NCI-H146 (cell line): ENCODE measurements at regions not wholly inside any gene's neighbourhood (a gene's known extent, or its start where the extent isn't known, plus 50 kb on each side); places are given as distances from the start of the nearest gene placed in this dataset.

Source experiments
- DNase-seq: peaks from one replicate; lab custom pipeline; 2025; lab: John Stamatoyannopoulos, UW

DNA sequence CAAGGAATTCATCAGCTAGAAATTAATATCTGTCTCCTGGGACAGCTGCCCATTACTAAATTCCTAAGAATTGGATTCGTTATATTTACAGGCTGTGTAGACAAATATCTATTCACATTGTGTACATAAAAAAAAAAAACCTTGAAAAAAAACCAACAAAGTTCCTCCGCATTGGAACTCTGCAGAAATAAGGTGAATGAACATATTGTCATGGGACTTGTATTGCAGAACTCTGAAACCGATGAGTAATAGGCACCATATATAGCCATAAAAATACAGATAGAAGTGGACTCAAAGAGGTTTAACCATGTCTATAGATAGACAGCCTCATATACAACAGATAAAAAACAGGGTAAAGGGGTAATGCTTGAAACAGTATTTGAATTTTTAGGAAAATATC is 909.9 kb upstream of the CHAC2 start:
- no peak for DNase-seq

DNA sequence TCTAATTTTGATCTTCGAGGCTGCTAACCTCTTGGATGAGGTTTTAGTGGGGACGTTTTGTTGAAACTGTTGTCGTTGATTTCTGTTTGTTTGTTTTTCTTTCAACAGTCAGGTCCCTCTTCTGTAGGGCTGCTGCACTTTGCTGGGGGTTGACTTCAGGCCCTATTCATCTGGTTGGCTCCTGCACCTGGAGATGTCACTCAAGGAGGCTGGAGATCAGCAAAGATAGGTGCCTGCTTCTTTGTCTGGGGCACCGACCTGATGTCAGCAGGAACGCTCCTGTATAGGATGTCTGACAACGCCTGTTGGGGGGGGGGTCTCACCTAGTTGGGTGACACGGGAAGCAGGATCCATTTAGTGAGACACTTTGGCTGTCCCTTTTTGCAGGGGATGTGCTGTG is 915.6 kb upstream of the CHAC2 start:
- DNase-seq = no peak

DNA sequence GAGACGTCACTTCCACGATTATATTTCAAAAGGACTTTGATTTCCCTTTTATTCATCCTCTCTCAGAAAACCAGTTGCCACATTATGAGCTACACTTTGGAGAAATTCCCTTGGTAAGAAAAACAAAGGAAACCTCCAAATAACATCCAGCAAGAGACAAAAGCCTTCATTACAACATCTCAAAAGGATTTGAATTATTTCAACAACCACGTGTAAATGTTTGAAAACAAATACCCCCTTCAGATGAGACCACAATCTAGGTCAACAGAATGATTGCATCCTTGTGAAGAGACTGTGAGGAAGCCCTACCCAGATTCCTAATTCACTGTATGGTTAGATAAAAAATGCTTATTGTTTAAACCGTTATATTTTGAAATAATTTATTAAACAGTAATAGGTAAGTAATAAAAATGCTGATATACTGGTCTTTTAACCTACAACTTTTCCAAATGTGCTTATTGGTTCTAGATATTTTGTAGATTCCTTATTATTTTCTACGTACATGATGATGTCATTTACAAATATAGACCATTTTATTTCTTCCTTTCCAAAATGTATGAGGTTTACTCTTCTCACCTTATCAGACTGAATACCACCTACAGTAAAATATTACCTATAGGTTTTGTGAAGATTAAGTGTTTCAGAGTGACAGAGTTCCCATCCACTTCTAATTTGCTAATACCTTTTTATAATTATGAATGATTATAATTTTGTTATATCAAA is 922.7 kb upstream of the CHAC2 start:
- no peak for DNase-seq

DNA sequence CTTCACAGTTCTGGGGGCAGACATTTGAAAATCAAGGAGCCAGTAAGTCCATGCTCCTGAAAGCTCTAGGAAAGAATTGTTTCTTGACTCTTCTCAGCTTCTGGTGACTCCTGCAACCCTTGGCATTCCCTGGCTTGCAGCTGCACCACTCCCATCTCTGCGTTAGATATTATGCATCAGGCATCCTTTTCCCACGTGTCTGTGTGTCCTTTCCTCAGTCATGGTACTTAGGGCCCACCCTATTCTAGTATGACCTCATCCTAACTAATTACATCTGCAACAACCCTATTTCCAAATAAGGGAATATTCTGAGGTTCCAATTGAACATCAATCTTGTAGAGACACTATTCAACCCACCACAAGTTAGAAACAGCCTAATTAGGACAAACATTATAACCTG is 931.7 kb upstream of the CHAC2 start:
- no peak for DNase-seq

DNA sequence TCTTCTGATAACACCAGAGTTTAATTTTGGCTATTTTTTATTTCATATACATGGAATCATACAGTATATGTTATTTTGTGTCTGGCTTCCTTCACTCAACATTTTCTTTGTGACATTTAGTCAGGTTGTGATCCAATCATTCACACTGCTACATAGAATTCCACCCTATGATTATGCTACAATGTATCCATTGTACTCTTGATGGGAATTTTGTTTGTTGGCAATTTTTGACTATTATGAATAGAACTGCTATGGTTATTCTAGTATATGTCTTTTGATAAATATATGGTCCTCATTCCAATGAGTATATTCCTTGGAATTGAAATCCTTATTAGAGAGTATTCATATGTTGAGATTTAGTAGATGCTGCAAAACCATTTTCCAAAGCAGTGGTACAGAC is 936.4 kb upstream of the CHAC2 start:
- DNase-seq = no peak

DNA sequence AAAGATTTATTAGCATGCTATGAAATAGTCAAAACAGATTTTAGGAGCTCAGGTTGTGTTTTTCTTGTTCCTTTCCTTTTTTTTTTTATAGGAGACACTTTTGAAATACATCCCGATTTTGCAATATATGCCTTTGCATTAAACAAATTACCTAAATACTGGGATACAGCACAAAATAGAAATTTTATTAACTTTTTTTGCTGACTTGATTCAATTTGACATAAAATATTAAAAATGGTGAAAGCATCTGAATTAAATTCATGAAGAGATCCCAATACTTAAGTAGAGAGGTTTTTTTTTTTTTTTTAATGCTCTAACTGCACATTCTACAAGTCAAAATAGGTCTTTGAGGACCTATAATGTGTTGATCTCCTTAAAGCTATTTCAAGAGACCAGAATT is 939.5 kb upstream of the CHAC2 start:
- DNase-seq = no peak

DNA sequence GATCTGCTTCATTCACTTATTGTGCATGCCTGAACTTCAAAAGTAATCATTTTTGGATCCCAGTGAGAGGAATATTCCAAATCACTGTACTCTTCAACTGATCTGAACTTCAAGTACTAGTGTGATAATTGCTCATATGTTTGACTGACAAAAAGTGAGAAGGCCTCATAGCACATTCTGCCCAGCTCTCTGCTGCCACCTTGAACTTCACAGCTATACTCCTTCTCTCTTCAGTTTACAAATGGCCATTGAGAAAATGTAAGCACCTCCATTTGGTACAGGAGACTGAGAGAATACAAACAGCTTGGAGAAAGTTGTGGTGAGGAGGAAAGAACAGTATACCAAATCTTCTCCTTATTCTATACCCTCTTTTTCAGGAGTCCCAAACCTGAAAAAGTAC is 946.0 kb upstream of the CHAC2 start:
- no peak for DNase-seq

DNA sequence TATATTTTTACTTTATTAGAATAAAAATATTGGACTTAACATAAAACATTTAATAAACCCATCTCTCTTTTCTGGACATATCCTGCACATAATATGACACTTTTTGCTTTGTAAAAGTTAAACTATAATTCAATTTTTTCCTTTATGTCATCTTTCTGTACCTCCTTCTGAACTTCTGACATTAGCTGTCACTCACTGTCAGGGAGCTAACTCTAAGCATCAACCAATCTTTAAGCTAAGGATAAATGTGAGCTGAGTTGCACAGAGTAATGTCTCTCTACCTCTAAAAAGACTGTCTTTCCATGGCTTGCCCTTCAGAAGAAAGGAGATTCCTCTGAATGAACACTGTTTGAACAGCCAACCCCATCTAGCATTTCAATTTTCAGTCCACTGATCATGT is 948.6 kb upstream of the CHAC2 start:
- no peak for DNase-seq

DNA sequence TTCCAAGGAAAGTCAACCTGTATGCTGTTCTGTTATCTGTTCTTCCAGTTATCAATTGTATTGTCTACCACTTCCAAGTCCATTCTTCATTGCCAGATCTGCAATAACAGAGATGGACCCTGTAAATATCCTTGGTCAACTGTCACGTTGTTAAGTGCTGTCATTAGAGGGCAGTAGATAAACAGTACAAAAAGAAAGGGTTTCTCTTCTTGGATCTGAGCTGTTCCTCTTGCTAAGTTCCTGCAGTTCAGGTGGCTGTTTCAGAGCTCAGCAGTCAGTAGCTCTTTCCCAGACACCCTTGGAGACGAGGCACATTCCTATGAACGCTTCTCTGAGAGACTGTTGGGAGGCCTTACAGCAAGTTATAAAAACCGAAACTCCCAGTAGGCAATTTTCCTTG is 957.1 kb upstream of the CHAC2 start:
- DNase-seq = peak; percentile 2

DNA sequence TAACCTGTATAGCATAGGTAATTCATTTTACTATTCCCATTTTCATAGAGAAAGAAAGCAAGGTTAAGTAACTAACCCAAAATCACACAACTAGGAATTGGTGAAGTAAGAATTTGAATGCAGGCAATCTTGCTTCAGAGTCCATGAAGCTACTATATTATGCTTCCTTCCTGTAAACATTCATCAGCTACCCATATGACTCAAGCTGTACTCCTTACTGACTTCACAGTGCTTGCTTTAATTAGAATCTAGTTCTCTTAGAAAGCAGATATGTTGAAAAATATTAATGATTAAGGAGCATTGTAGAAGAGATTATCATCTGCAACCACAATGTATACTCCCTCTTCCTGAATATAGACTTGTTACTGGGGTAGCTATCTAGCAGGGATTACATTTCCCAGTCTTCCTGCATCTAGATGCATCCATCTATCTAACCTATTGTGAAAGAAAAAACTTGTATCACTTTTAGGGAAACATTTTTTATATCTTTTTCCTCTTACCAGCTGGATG is 961.6 kb upstream of the CHAC2 start:
- no peak for DNase-seq

DNA sequence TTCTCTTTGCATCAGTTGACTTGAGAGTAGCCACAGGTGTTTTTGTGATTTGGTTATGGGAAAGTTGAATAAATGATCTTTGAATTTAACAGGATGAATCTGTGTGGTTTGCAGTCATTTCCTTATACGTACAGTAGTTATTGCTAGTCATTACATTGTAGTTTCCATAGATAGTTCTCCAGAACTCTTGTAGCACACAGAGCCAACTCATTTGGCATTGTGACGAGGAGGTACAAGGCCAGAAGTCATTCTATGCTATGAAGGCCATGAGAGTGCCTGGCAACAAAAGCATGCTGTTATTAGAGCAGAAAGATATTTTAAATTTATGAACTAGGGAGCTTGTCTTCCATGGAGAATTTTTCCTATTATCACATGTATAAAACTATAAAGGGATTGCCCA is 973.0 kb upstream of the CHAC2 start:
- DNase-seq = no peak

DNA sequence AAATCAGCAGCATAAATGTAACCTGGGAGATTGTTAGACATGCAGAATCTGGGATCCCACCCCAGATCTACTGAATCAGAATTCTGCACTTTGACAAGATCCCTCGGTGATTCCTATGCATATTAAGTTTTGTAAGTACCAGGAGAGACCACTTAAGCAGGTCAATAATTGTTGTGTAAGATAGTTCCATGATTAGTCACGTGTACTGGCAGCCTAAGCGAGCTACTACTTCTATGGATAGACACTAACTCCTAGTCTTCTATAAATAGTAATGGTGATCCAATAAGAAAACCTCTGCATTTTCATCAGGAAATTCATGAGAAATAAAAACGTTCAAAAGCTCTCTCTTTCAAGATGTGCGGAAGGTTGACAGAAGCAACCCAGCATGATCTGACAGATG is 988.2 kb upstream of the CHAC2 start:
- no peak for DNase-seq

DNA sequence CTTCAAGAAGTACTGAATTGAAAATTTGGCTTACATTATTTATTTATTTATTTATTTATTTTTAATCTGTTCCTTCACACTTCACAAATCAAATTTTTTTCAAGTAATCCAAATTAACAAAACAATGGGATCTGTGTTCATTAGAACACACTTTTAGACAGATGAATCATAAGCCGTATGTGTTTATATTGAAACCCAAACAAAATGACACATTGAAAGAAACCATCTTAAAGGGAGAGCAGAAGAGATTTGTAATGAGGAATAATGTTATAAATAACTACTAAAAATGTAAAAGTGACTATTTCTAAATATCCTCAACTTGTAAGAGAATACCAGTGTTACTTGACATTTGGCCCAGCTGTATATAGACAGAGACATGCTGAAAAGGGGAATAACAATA is 991.0 kb upstream of the CHAC2 start:
- DNase-seq = no peak

DNA sequence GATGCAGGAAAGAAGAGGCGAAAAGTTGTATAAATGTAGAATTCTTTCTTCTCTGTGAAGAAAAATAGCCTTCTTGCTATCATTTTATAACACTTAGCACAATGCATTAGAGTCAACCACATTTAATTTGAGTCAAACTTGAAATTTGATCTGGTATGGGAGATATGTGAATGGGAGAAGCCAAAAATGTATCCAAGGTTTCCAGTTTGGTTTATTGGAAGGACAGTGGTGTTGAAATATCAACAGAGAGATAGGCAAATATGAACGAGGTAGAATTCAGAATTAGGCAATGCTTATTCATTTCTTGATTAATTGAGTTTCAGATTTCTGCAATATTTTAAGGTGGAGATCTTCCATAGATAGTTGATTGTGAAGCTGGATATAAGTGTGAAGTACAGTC is 991.9 kb upstream of the CHAC2 start:
- no peak for DNase-seq

DNA sequence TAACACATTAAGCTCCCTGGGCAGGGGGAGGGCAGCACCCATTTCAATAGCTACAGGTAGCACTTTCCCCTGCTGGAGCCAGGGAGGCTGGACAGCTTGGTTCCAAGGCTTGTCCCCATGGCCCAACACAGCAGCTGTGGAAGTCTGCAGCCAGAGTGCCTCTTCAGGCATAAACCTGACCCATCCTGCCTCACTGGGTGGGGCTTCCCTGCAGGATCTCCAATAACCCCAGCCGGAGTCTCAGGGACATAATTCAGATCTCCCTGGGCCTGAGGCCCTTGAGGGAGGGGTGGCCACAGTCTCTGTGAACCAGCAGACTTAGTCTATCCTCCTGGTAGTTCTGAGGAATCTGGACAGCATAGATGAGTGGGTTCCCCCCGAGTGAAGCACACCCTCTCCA is 1001.9 kb upstream of the CHAC2 start:
- DNase-seq = no peak

DNA sequence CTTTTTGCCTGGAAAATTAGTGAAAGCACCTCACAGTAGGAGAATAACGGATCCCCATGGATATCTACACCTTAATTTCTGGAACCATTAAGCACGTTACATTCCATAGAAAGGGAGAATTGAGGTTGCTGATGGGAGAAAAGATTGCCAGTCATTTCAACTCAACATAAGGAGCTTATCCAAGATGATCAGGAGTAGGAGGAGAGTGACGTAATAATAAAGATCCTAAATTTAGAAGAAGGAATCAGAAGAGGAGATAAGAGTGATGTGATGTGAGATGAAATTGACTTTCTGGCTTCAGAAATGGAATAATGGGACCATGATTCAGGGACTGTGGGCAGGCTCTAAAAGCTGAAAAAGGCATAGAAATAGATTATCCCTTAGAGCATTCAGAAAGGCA is 1017.8 kb upstream of the CHAC2 start:
- no peak for DNase-seq

DNA sequence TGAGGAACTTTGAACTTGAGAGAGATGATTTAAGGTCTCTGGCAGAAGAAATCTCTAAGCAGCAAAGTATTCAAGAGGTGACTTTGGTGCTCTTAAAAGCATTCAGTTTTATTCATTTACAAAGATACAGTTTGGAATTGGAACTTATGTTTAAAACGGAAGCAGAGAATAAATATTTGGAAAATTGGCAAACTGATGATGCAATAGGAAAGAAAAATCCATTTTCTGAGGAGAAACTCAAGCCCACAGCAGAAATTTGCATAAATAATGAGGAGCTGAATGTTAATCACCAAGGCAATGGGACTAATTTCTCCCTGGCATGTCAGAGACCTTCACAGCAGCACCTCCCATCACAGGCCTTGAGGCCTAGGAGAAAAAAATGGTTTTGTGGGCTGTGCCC is 1022.5 kb upstream of the CHAC2 start:
- no peak for DNase-seq

DNA sequence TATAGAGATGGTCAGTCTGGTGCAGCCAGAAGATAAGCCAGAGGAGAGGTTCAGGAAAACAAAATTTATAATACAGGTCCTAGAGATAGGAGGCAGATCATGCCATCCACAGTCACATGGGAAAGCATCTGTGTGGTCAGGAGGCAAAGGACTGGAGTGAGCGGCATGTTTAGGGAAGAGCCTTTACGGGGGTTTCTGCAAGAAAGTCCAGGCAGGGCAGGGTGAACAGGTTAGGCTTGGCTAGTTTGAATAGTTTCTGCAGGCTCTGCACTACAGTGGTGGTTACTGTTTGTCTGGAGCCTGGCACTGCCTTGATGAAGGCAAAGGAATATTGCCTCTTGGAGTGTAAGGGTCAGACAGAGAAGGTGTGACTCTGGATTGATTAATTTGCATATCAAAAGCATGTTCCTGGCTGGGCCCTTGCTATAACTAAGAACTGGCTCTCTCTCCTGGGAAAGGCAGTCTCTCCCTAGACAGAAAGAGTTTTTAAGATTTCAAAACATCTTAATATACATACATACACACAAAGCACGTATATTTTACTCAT is 1034.7 kb upstream of the CHAC2 start:
- DNase-seq = no peak

DNA sequence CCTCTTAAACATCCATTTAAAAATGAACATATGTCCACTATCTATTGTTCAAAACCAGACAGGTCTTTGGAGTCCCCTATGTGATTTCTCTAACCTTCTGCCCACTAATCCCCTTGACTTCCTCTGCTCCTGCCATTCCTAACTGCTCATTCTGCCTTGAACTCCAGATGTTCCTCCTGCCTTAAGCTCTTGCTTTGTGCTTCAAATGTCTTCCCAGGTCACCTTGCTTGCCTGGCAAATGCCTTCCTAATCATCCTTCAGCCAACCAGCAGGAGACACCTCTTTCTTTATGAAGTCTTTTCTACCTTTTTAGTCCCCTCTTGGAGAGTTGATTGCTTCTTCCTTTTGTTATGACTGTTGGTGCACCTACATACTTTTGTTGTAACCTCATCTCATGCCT is 1043.0 kb upstream of the CHAC2 start:
- DNase-seq = no peak

DNA sequence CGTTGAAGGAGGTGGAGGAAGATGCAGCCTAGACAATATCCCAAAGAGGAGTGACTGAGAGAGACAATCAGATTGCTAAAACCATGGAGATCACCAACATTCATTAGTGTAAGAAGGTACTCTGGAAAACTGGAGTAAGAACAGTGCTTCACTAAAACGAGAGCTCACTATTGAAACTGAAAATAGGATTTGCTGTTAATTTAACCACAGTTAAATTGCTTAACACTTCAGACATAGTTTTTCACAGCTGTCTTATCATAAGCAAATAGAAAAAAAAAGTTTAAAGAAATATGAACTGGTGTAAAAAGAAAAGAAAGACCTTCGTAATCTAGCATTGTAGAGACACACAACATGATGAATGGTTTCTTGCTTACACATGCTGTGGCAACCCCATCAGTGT is 1049.8 kb upstream of the CHAC2 start:
- no peak for DNase-seq

DNA sequence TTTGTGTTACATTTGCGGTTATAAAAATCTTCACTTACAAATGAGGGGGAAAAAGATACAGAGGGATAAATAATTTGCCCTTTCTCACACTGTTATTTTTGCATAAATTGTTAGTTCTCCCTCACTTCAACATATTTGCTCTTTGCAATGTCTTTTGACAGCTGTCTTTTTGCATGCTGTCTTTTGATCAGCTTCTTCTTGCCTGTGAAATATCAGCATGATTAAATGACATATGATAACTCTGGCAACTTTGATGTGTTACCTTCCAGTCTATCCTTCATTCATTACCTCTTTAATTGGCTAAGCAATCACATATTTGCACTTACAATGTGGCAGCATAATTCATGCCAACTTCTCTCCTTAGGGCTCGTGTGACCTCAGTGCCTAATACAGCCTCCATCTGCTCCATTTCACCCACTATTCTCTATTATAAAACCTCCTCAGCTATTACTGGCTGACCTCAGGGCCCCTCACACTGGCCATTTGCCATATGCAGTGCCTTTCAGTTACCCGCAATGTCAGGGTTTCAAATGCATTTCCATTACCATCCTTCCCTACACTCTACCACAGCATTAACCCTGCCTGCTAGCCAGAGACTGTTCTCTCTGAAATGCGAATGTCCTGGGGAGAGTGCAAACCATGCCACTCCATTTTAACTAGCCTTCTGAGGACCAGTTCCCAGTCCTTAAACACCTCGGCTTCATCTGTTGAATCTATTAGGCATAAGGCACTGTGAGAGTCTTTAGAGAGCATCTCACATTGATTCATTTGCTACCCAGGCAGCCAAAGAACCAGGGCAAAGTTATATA is 1056.6 kb upstream of the CHAC2 start:
- no peak for DNase-seq

DNA sequence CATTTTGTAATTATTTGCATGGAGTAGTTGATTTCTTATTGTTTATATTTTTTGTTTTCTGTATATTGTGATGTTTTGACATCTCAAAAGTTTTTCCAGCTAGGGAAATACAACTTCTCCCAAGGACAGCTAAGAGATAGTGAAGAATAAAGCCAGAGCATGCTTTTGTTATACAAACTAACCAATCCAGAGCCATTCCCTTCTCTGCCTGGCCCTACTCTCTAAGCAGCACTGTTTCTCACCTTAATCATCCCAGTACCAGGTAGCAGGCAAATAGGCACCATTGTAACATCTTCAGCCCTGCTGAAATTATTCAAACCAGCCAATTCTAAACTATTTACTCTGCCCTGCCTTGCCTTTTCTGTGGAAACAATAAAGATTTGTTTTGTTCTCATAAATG is 1063.4 kb upstream of the CHAC2 start:
- no peak for DNase-seq

DNA sequence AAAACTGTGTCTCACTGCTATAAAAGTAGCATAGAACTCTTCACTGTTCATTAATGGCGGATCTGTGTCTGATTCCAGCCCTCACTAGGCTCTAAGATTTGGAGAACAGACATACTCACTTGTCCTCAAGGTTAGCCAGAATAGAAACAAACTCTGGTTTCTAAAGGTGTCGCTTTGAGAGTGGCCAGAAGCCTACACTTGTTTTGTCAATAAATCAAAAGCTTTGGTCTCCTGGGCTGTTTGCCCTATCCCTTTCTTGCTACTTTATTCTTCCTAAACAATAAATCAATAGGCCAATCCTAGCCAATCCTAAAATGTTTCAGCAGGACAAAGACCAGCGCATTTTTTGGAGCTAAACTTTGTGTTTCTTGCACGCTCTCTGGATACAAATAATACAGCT is 1064.6 kb upstream of the CHAC2 start:
- DNase-seq = no peak
